ENCODE measurements at regions not wholly inside any gene's neighbourhood (a gene's known extent, or its start where the extent isn't known, plus 50 kb on each side); places are given as distances from the start of the nearest gene placed in this dataset.

DNA sequence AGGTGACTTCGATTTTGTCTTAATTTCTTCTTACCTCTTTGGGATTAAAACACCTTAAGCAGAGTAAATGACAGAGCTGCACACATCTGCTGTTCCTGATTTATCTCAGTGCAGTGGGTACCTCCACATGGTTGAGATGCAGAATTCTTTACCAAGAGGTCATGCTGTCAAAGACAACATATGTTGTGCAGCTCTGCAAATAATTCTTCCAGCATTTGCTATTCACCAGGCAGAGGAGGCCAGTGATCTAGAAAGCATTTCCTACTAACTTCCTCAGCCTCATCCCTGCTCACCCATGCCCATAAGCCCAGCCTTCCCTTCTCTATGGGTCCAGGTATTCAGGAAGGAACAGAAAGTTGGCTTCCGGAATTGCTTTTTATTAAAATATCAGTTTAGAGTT lies 109.3 kb downstream of the THBS2 start:
- Histone ChIP-seq H2BK15ac (ENCODE audit: low read length) (no peak overlapping the region), H3K9ac (ENCODE audit: low read depth, low read length, poor library complexity) (no peak overlapping the region), H3K14ac (ENCODE audit: low read length) (no peak overlapping the region), H3K9me3 (replicated peaks in 1 of 2; ENCODE audit: control insufficient read depth in 2 of 2, insufficient read depth in 1 of 2, low read depth in 1 of 2, low read length in 2 of 2) (peaks cover 0 to 6% of the 10 kb centered on the region in 2 donors), H3K27me3 (ENCODE audit: control insufficient read depth in 3 of 3, insufficient read depth in 3 of 3, low read depth in 1 of 3, low read length in 3 of 3) (no peaks in the 10 kb centered on the region), H2BK12ac (ENCODE audit: low read length) (no peak overlapping the region), H2BK120ac (ENCODE audit: low read depth, low read length) (no peak overlapping the region), H2BK5ac (ENCODE audit: low read length) (no peak overlapping the region), H2AK5ac (ENCODE audit: low read depth, low read length) (no peak overlapping the region), H3K4me1 (ENCODE audit: control insufficient read depth in 2 of 2, insufficient read depth in 1 of 2, low read depth in 1 of 2, low read length in 2 of 2) (no peaks in the 10 kb centered on the region), H4K8ac (ENCODE audit: low read depth, low read length) (no peak overlapping the region), H3K4me2 (ENCODE audit: insufficient read depth, low read length, poor library complexity, severe bottlenecking) (no peak overlapping the region), H2AFZ (ENCODE audit: low read length) (no peak overlapping the region), H3K79me1 (ENCODE audit: low read depth, low read length) (no peaks in the 10 kb centered on the region), H3K4me3 (ENCODE audit: low read length in 2 of 2) (no peak overlapping the region), H3K23ac (ENCODE audit: low read depth, low read length, poor library complexity) (no peak overlapping the region), H3K18ac (ENCODE audit: low read length) (no peak overlapping the region), H3K27ac (replicated peaks; ENCODE audit: low read length) (no peak overlapping the region), H3K4ac (ENCODE audit: low read length) (no peak overlapping the region), H4K91ac (ENCODE audit: low read depth, low read length, poor library complexity) (no peak overlapping the region), H3K36me3 (replicated peaks in 1 of 2; ENCODE audit: control insufficient read depth in 2 of 2, insufficient read depth in 2 of 2, low read length in 2 of 2) (no peaks in the 10 kb centered on the region)
- no peak for DNase-seq (ENCODE audit: low spot score)
- no CpG with 5 or more reads among the region's 2 CpGs for WGBS, 2 donors (ENCODE audit: extremely low coverage in 2 of 2, insufficient read length in 2 of 2, insufficient replicate concordance in 1 of 2)

DNA sequence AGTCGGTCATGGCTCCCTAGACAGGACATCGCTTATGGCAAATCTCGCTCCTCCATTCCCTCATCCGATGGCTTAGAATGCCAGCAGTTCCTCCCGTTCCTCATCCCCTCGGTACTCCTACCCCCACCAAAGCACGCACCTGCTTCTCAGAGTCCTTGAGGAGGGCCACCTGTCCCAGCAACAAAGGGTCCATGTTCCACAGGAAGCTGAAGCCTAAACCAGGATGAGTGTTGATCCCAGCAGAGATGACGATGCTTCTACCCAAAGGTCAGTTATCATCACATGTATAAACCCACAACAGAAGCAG lies 111.2 kb downstream of the THBS2 start:
- Histone ChIP-seq H2BK120ac (ENCODE audit: low read depth, low read length) (no peak overlapping the region), H3K79me1 (ENCODE audit: low read depth, low read length) (no peaks in the 10 kb centered on the region), H3K14ac (ENCODE audit: low read length) (no peak overlapping the region), H2BK5ac (ENCODE audit: low read length) (no peak overlapping the region), H3K4me2 (ENCODE audit: insufficient read depth, low read length, poor library complexity, severe bottlenecking) (no peak overlapping the region), H4K8ac (ENCODE audit: low read depth, low read length) (no peak overlapping the region), H3K23ac (ENCODE audit: low read depth, low read length, poor library complexity) (no peak overlapping the region), H3K27ac (replicated peaks; ENCODE audit: low read length) (no peak overlapping the region), H3K4ac (ENCODE audit: low read length) (no peak overlapping the region), H3K4me3 (ENCODE audit: low read length in 2 of 2) (no peak overlapping the region), H3K9ac (ENCODE audit: low read depth, low read length, poor library complexity) (no peak overlapping the region), H2AFZ (ENCODE audit: low read length) (no peak overlapping the region), H2BK12ac (ENCODE audit: low read length) (no peak overlapping the region), H3K27me3 (ENCODE audit: control insufficient read depth in 3 of 3, insufficient read depth in 3 of 3, low read depth in 1 of 3, low read length in 3 of 3) (no peaks in the 10 kb centered on the region), H3K36me3 (replicated peaks in 1 of 2; ENCODE audit: control insufficient read depth in 2 of 2, insufficient read depth in 2 of 2, low read length in 2 of 2) (no peaks in the 10 kb centered on the region), H3K18ac (ENCODE audit: low read length) (no peak overlapping the region), H3K4me1 (ENCODE audit: control insufficient read depth in 2 of 2, insufficient read depth in 1 of 2, low read depth in 1 of 2, low read length in 2 of 2) (no peaks in the 10 kb centered on the region), H2BK15ac (ENCODE audit: low read length) (no peak overlapping the region), H2AK5ac (ENCODE audit: low read depth, low read length) (no peak overlapping the region), H4K91ac (ENCODE audit: low read depth, low read length, poor library complexity) (no peak overlapping the region), H3K9me3 (replicated peaks in 1 of 2; ENCODE audit: control insufficient read depth in 2 of 2, insufficient read depth in 1 of 2, low read depth in 1 of 2, low read length in 2 of 2) (peaks cover 0 to 6% of the 10 kb centered on the region in 2 donors)
- WGBS, 2 donors (ENCODE audit: extremely low coverage in 2 of 2, insufficient read length in 2 of 2, insufficient replicate concordance in 1 of 2) = no CpG with 5 or more reads among the region's 8 CpGs
- DNase-seq (ENCODE audit: low spot score) = no peak

DNA sequence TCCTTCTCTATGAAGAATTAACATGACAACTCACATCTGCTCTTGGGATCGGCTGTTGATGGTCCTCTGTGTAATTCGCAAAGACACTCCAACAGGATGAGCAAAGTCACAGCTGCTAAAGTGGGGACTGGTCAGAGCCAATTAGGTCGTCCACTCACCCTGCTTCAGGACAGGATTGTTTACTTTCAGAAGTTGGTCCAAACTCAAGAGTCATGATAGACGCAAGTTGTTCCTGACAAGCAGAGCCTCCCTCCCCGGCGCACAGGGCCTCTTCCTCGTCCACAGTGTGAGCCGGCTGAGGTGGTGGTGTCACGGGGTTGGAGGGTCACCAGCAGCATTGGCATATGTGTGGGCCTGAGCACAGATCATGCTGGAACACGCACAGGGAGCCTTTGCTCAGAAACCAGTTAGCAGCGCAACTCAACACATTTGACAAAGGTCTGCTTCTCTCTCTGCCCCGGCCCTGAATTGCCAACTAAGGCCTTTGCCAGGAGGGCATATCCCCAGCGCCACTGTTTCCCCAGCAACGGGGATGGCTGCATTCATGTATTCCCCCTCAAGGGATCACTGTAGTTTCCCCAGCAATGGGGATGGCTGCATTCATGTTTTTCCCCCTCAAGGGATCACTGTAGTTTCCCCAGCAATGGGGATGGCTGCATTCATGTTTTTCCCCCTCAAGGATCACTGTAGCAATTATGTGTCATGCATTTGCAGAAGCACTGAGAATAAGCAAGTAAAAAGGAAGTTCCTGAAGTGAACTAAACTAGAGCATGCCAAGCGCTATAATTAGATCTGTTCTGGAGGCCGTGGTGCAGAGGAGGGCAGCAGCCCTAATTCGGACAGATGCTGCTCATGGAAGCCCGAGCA lies 111.7 kb downstream of the THBS2 start:
- Histone ChIP-seq H4K91ac (ENCODE audit: low read depth, low read length, poor library complexity) (no peak overlapping the region), H3K4me3 (ENCODE audit: low read length in 2 of 2) (no peak overlapping the region), H2AFZ (ENCODE audit: low read length) (no peak overlapping the region), H3K18ac (ENCODE audit: low read length) (no peak overlapping the region), H3K9me3 (replicated peaks in 1 of 2; ENCODE audit: control insufficient read depth in 2 of 2, insufficient read depth in 1 of 2, low read depth in 1 of 2, low read length in 2 of 2) (peaks cover 0 to 4% of the 10 kb centered on the region in 2 donors), H3K4ac (ENCODE audit: low read length) (no peak overlapping the region), H2AK5ac (ENCODE audit: low read depth, low read length) (no peak overlapping the region), H2BK120ac (ENCODE audit: low read depth, low read length) (no peak overlapping the region), H2BK12ac (ENCODE audit: low read length) (no peak overlapping the region), H3K36me3 (replicated peaks in 1 of 2; ENCODE audit: control insufficient read depth in 2 of 2, insufficient read depth in 2 of 2, low read length in 2 of 2) (no peaks in the 10 kb centered on the region), H2BK15ac (ENCODE audit: low read length) (no peak overlapping the region), H3K79me1 (ENCODE audit: low read depth, low read length) (no peaks in the 10 kb centered on the region), H3K14ac (ENCODE audit: low read length) (peak overlapping the region; percentile 99), H3K9ac (ENCODE audit: low read depth, low read length, poor library complexity) (no peak overlapping the region), H3K4me2 (ENCODE audit: insufficient read depth, low read length, poor library complexity, severe bottlenecking) (no peak overlapping the region), H4K8ac (ENCODE audit: low read depth, low read length) (no peak overlapping the region), H3K23ac (ENCODE audit: low read depth, low read length, poor library complexity) (no peak overlapping the region), H3K4me1 (ENCODE audit: control insufficient read depth in 2 of 2, insufficient read depth in 1 of 2, low read depth in 1 of 2, low read length in 2 of 2) (no peaks in the 10 kb centered on the region), H3K27ac (replicated peaks; ENCODE audit: low read length) (no peak overlapping the region), H2BK5ac (ENCODE audit: low read length) (no peak overlapping the region), H3K27me3 (ENCODE audit: control insufficient read depth in 3 of 3, insufficient read depth in 3 of 3, low read depth in 1 of 3, low read length in 3 of 3) (no peaks in the 10 kb centered on the region)
- no CpG with 5 or more reads among the region's 18 CpGs for WGBS, 2 donors (ENCODE audit: extremely low coverage in 2 of 2, insufficient read length in 2 of 2, insufficient replicate concordance in 1 of 2)
- DNase-seq (ENCODE audit: low spot score) = no peak

DNA sequence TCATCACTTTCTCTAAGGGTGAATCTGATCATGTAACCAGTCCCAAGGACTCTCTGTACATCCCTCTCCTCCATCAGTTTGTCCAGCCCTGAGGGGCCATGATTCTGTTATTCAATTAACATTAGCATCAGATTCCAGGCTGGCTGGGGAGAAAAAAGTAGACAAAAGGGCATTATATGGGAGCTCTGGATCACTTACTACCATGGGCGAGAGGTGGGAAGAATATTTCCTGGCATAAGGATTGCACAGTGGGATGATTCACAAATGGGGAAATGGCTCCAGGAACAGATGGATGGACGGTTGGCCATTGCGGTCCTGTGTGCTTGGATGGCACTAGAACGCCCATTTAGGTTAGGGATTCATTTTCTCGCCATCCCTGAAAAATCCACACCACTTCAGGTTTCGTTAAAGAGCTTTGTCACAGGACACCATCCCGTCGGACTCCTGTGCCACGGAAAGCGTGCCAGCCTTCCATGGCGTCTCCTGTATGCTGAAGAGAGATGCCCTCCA lies 112.6 kb downstream of the THBS2 start:
- Histone ChIP-seq H2AFZ (ENCODE audit: low read length) (no peak overlapping the region), H3K27me3 (ENCODE audit: control insufficient read depth in 3 of 3, insufficient read depth in 3 of 3, low read depth in 1 of 3, low read length in 3 of 3) (no peaks in the 10 kb centered on the region), H3K27ac (replicated peaks; ENCODE audit: low read length) (no peak overlapping the region), H3K36me3 (replicated peaks in 1 of 2; ENCODE audit: control insufficient read depth in 2 of 2, insufficient read depth in 2 of 2, low read length in 2 of 2) (no peaks in the 10 kb centered on the region), H3K4me1 (ENCODE audit: control insufficient read depth in 2 of 2, insufficient read depth in 1 of 2, low read depth in 1 of 2, low read length in 2 of 2) (no peaks in the 10 kb centered on the region), H3K14ac (ENCODE audit: low read length) (no peak overlapping the region), H3K9me3 (replicated peaks in 1 of 2; ENCODE audit: control insufficient read depth in 2 of 2, insufficient read depth in 1 of 2, low read depth in 1 of 2, low read length in 2 of 2) (peaks cover 0 to 4% of the 10 kb centered on the region in 2 donors), H3K4me3 (ENCODE audit: low read length in 2 of 2) (no peak overlapping the region), H2AK5ac (ENCODE audit: low read depth, low read length) (no peak overlapping the region), H2BK5ac (ENCODE audit: low read length) (no peak overlapping the region), H2BK120ac (ENCODE audit: low read depth, low read length) (no peak overlapping the region), H4K91ac (ENCODE audit: low read depth, low read length, poor library complexity) (no peak overlapping the region), H3K4ac (ENCODE audit: low read length) (no peak overlapping the region), H3K9ac (ENCODE audit: low read depth, low read length, poor library complexity) (no peak overlapping the region), H3K79me1 (ENCODE audit: low read depth, low read length) (no peaks in the 10 kb centered on the region), H4K8ac (ENCODE audit: low read depth, low read length) (no peak overlapping the region), H2BK15ac (ENCODE audit: low read length) (no peak overlapping the region), H3K18ac (ENCODE audit: low read length) (no peak overlapping the region), H2BK12ac (ENCODE audit: low read length) (no peak overlapping the region), H3K23ac (ENCODE audit: low read depth, low read length, poor library complexity) (no peak overlapping the region), H3K4me2 (ENCODE audit: insufficient read depth, low read length, poor library complexity, severe bottlenecking) (no peak overlapping the region)
- WGBS, 2 donors (ENCODE audit: extremely low coverage in 2 of 2, insufficient read length in 2 of 2, insufficient replicate concordance in 1 of 2) = no CpG with 5 or more reads among the region's 11 CpGs
- no peak for DNase-seq (ENCODE audit: low spot score)

All from neuronal stem cell (in vitro differentiated cells).